OCI-LY1 (cell line): ENCODE measurements at regions not wholly inside any gene's neighbourhood (a gene's known extent, or its start where the extent isn't known, plus 50 kb on each side); places are given as distances from the start of the nearest gene placed in this dataset.
"Not testable (repeated sequence)": the region's sequence is repeated elsewhere in the genome, so short reads cannot be mapped to it uniquely, and the experiment has no call there.

ENCODE experiments used
- EZH2 ChIP-seq: fragments of 200-600 bp; sonication (generic), shearing (Covaris generic); IDR thresholded peaks from 2 replicates; pipeline ENCODE4 v1.8.0; 2017; ENCODE audit warnings: borderline replicate concordance, mixed run types, mild to moderate bottlenecking, antibody characterized with exemption, low read length, moderate library complexity, mixed read lengths
- TF ChIP-seq, protein P1 (sequence below): fragments of 200-600 bp; sonication (generic), shearing (Covaris generic); IDR thresholded peaks from 2 replicates; pipeline ENCODE4 v1.5.1; 2017; ENCODE audit warnings: mild to moderate bottlenecking, antibody characterized with exemption, low read length, moderate library complexity, mixed read lengths

DNA sequence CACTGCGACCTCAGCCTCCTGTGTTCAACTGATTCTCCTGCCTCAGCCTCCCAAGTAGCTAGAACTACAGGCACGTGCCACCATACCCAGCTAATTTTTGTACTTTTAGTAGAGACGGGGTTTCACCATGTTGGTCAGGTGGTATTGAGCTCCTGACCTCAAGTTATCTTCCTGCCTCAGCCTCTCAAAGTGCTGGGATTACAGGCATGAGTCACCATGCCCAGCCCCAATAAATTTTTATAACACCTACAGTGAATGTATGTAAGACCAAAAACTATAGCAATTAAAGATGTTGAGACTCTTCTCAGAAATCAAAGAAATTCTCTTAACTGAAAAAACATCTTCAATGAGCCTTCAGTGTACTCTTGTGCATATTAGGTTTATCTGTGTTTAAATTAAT lies 82.2 kb upstream of the MITF start:
- not testable (repeated sequence) for TF ChIP-seq EZH2
- TF ChIP-seq, protein P1, sequence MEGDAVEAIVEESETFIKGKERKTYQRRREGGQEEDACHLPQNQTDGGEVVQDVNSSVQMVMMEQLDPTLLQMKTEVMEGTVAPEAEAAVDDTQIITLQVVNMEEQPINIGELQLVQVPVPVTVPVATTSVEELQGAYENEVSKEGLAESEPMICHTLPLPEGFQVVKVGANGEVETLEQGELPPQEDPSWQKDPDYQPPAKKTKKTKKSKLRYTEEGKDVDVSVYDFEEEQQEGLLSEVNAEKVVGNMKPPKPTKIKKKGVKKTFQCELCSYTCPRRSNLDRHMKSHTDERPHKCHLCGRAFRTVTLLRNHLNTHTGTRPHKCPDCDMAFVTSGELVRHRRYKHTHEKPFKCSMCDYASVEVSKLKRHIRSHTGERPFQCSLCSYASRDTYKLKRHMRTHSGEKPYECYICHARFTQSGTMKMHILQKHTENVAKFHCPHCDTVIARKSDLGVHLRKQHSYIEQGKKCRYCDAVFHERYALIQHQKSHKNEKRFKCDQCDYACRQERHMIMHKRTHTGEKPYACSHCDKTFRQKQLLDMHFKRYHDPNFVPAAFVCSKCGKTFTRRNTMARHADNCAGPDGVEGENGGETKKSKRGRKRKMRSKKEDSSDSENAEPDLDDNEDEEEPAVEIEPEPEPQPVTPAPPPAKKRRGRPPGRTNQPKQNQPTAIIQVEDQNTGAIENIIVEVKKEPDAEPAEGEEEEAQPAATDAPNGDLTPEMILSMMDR: not testable (repeated sequence)
